ENCODE measurements at regions not wholly inside any gene's neighbourhood (a gene's known extent, or its start where the extent isn't known, plus 50 kb on each side); places are given as distances from the start of the nearest gene placed in this dataset.

DNA sequence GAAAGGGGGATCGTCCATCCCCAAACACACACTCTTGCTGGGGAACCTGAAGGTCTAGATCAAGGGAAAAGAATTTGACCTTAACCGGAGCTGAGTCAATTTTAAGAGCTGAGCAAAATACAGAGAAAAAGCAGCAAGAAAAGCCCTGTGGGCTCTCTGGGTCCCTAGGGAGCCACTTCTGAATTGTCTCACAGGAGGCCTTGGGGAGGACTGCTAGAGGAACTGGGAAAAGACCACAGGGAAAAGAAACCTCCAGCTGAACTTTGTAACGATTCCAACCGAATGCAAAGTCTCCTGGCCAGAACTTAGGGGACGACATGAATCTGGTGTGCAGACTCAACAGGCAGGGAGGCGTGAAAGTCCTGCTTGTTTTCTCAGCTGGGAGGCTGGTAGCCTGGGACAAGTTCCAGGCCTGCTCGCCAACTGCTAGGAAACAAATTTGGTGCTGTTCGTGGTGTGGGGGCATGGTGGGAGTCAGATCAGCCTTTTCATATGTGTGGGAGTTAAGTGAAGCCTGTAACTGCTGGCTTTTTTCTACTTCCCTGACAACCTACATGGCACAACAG, 644.6 kb upstream of the CNTNAP5 start:
- H3K9ac ChIP-seq (ENCODE audit: insufficient read length, low read depth) = no peak overlapping the region
- DNase-seq (ENCODE audit: low read depth, low spot score) = no peak
- TF ChIP-seq YY1 (IDR thresholded peaks at IDR 0.05; ENCODE audit: insufficient read depth, insufficient read length) (no peak), SUZ12 (IDR thresholded peaks at IDR 0.05; ENCODE audit: extremely low read depth, insufficient read depth, insufficient read length) (no peak), ZNF274 (IDR thresholded peaks at IDR 0.05; ENCODE audit: low read depth, low read length) (no peak)
- no peaks in the 10 kb centered on the region for H3K27me3 ChIP-seq (ENCODE audit: insufficient read depth, insufficient read length)
- no peaks in the 10 kb centered on the region for H3K4me1 ChIP-seq (ENCODE audit: insufficient read depth, insufficient read length)
- no peaks in the 10 kb centered on the region for H3K9me3 ChIP-seq (ENCODE audit: insufficient read depth, low read length)
- no peaks in the 10 kb centered on the region for H3K36me3 ChIP-seq (ENCODE audit: insufficient read depth, insufficient read length, low read length)
- H3K4me3 ChIP-seq (ENCODE audit: insufficient read length, low read depth) = no peak overlapping the region

DNA sequence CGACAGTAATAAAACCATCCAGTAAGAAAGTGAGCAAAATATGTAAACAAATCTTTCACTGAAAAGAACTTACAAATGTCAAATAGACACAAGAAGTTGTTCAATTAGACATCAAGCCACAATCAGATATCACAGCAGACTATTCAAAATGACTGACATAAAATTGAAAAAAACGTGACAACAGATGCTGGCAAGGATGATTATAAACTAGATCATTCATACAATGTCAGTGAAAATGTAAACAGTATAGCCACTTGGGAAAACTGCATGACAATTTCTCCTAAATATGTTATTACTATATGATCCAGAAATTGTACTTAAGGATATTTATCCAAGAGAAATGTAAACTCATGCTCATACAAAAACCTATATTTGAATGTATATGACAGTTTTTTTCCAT, 609.4 kb upstream of the CNTNAP5 start:
- no peak overlapping the region for H3K9ac ChIP-seq (ENCODE audit: insufficient read length, low read depth)
- no peaks in the 10 kb centered on the region for H3K9me3 ChIP-seq (ENCODE audit: insufficient read depth, low read length)
- no peak overlapping the region for H3K4me3 ChIP-seq (ENCODE audit: insufficient read length, low read depth)
- DNase-seq (ENCODE audit: low read depth, low spot score) = no peak
- no peaks in the 10 kb centered on the region for H3K27me3 ChIP-seq (ENCODE audit: insufficient read depth, insufficient read length)
- no peaks in the 10 kb centered on the region for H3K36me3 ChIP-seq (ENCODE audit: insufficient read depth, insufficient read length, low read length)
- no peak for TF ChIP-seq SUZ12 (IDR thresholded peaks at IDR 0.05; ENCODE audit: extremely low read depth, insufficient read depth, insufficient read length)
- TF ChIP-seq YY1 (IDR thresholded peaks at IDR 0.05; ENCODE audit: insufficient read depth, insufficient read length) = no peak
- no peaks in the 10 kb centered on the region for H3K4me1 ChIP-seq (ENCODE audit: insufficient read depth, insufficient read length)

DNA sequence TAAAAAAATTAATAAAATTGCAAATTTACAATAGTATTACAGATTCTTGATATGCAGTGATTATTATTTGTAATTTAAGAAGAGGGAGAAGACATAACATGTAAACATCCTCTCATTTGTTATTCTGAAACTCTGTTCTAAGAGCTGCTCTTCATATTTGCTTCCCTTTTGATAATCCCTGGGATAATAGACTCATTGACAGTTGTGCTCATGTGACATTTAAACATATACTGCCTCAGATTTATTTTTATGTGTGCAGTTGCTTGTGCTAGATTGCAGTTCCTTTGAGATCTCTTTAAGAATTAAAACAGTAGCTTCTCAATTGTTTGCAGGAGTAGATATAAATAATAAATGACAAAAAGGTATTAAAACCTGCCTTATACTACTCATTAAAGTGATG, 605.1 kb upstream of the CNTNAP5 start:
- no peak for DNase-seq (ENCODE audit: low read depth, low spot score)
- no peaks in the 10 kb centered on the region for H3K36me3 ChIP-seq (ENCODE audit: insufficient read depth, insufficient read length, low read length)
- no peaks in the 10 kb centered on the region for H3K9me3 ChIP-seq (ENCODE audit: insufficient read depth, low read length)
- TF ChIP-seq SUZ12 (IDR thresholded peaks at IDR 0.05; ENCODE audit: extremely low read depth, insufficient read depth, insufficient read length) (no peak), ZNF274 (IDR thresholded peaks at IDR 0.05; ENCODE audit: low read depth, low read length) (no peak), YY1 (IDR thresholded peaks at IDR 0.05; ENCODE audit: insufficient read depth, insufficient read length) (no peak)
- H3K9ac ChIP-seq (ENCODE audit: insufficient read length, low read depth) = no peak overlapping the region
- no peaks in the 10 kb centered on the region for H3K4me1 ChIP-seq (ENCODE audit: insufficient read depth, insufficient read length)
- H3K27me3 ChIP-seq (ENCODE audit: insufficient read depth, insufficient read length) = no peaks in the 10 kb centered on the region
- H3K4me3 ChIP-seq (ENCODE audit: insufficient read length, low read depth) = no peak overlapping the region

DNA sequence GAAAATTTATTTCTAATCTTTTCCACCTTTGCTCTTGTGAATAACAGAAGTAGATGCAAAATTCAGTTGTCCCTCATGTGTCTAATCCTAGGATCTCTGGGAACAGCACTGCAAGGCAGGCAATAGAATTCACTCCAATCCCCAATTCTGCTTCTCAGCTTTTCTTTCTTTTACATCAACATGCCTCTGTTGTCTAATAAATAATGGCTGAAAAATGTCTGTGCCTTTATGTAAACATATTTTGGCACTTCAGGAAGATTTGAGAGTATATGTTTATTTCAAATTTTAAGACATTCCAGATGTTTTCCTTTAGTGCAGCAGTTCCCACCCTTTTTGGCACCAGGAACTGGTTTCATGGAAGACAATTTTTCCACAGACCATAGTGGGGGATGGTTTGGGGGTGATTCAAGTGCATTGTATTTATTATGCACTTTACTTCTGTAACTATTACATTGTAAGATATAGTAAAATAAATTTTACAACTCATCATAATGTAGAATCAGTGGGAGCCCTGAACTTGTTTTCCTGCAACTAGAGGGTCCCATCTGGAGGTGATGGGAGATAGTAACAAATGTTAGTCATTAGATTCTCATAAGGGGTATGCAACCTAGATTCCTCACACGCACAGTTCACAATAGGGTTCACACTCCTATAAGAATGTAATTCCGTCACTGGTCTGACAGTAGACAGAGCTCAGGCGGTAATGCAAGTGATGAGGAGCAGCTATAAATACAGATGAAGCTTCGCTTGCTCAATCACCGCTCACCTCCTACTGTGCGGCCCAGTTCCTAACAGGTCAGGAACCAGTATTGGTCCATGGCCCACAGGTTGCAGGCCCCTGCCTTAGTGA, 590.3 kb upstream of the CNTNAP5 start:
- H3K4me1 ChIP-seq (ENCODE audit: insufficient read depth, insufficient read length) = no peaks in the 10 kb centered on the region
- no peaks in the 10 kb centered on the region for H3K36me3 ChIP-seq (ENCODE audit: insufficient read depth, insufficient read length, low read length)
- no peak overlapping the region for H3K9ac ChIP-seq (ENCODE audit: insufficient read length, low read depth)
- no peaks in the 10 kb centered on the region for H3K27me3 ChIP-seq (ENCODE audit: insufficient read depth, insufficient read length)
- H3K9me3 ChIP-seq (ENCODE audit: insufficient read depth, low read length) = no peaks in the 10 kb centered on the region
- no peak for DNase-seq (ENCODE audit: low read depth, low spot score)
- TF ChIP-seq ZNF274 (IDR thresholded peaks at IDR 0.05; ENCODE audit: low read depth, low read length) (no peak), SUZ12 (IDR thresholded peaks at IDR 0.05; ENCODE audit: extremely low read depth, insufficient read depth, insufficient read length) (no peak), YY1 (IDR thresholded peaks at IDR 0.05; ENCODE audit: insufficient read depth, insufficient read length) (no peak)
- no peak overlapping the region for H3K4me3 ChIP-seq (ENCODE audit: insufficient read length, low read depth)

DNA sequence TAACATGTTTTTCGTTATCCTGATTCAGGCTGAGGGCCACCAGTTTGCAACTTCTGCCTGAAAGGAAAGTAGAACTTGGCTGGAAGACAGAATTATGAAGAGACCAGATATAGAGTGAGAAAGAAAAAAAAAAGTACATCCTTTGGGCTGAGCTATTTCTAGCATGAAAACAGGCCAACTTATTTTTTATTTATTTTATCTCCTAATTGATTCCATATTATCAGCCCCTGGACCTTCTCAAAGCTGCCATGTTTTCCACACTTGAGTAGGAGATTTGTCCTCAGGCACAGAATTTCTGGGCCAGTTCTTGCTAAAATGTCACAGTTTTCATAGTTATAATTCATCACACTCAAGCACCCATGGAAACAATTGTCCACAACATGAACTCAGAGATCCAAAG, 586.8 kb upstream of the CNTNAP5 start:
- Histone ChIP-seq H3K4me1 (ENCODE audit: insufficient read depth, insufficient read length) (no peaks in the 10 kb centered on the region), H3K4me3 (ENCODE audit: insufficient read length, low read depth) (no peak overlapping the region), H3K9me3 (ENCODE audit: insufficient read depth, low read length) (no peaks in the 10 kb centered on the region), H3K36me3 (ENCODE audit: insufficient read depth, insufficient read length, low read length) (no peaks in the 10 kb centered on the region), H3K9ac (ENCODE audit: insufficient read length, low read depth) (no peak overlapping the region), H3K27me3 (ENCODE audit: insufficient read depth, insufficient read length) (no peaks in the 10 kb centered on the region)
- TF ChIP-seq ZNF274 (IDR thresholded peaks at IDR 0.05; ENCODE audit: low read depth, low read length) = no peak
- TF ChIP-seq SUZ12 (IDR thresholded peaks at IDR 0.05; ENCODE audit: extremely low read depth, insufficient read depth, insufficient read length) = no peak
- TF ChIP-seq YY1 (IDR thresholded peaks at IDR 0.05; ENCODE audit: insufficient read depth, insufficient read length) = no peak
- DNase-seq (ENCODE audit: low read depth, low spot score) = no peak

DNA sequence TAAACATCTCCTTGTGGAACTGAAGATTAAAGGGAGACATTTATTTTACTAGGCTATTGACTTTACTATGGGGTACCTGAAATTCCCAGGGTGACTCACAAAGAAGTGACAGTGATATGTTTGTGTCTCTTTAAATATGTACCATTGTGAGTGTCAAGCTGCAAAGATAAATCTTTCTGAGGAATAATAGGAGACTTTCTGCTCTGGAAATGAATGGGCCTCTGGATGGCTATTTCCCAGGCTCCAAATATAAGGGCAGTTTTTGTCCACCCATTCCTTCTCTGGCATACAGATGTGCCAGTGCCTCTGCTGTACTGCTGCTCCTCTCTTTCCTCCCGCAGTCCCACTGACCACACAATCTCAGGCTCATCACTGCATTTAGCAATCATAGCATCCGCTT, 586.4 kb upstream of the CNTNAP5 start:
- TF ChIP-seq YY1 (IDR thresholded peaks at IDR 0.05; ENCODE audit: insufficient read depth, insufficient read length) (no peak), SUZ12 (IDR thresholded peaks at IDR 0.05; ENCODE audit: extremely low read depth, insufficient read depth, insufficient read length) (no peak), ZNF274 (IDR thresholded peaks at IDR 0.05; ENCODE audit: low read depth, low read length) (no peak)
- H3K27me3 ChIP-seq (ENCODE audit: insufficient read depth, insufficient read length) = no peaks in the 10 kb centered on the region
- no peak overlapping the region for H3K4me3 ChIP-seq (ENCODE audit: insufficient read length, low read depth)
- no peak for DNase-seq (ENCODE audit: low read depth, low spot score)
- H3K36me3 ChIP-seq (ENCODE audit: insufficient read depth, insufficient read length, low read length) = no peaks in the 10 kb centered on the region
- no peaks in the 10 kb centered on the region for H3K9me3 ChIP-seq (ENCODE audit: insufficient read depth, low read length)
- H3K4me1 ChIP-seq (ENCODE audit: insufficient read depth, insufficient read length) = no peaks in the 10 kb centered on the region
- H3K9ac ChIP-seq (ENCODE audit: insufficient read length, low read depth) = no peak overlapping the region

DNA sequence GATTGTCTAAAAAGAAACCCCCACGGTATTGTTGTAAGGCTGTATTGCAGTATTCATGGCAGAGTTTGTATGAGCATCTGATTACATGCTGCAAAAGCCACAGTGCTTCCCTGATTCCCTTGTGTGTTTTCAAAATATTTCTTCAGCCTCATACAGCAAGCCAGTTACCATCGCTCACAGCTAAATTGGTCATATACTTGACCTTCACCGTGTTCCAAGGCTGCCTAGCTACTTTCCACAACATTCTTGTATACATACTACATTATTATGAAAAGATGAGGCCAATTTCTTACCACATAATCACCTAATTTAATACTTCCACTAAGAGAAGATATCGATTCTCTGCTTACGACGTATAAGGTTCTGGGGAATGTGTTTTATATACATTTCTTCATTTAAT, 576.3 kb upstream of the CNTNAP5 start:
- no peak for TF ChIP-seq YY1 (IDR thresholded peaks at IDR 0.05; ENCODE audit: insufficient read depth, insufficient read length)
- TF ChIP-seq SUZ12 (IDR thresholded peaks at IDR 0.05; ENCODE audit: extremely low read depth, insufficient read depth, insufficient read length) = no peak
- TF ChIP-seq ZNF274 (IDR thresholded peaks at IDR 0.05; ENCODE audit: low read depth, low read length) = no peak
- no peak overlapping the region for H3K9ac ChIP-seq (ENCODE audit: insufficient read length, low read depth)
- no peaks in the 10 kb centered on the region for H3K9me3 ChIP-seq (ENCODE audit: insufficient read depth, low read length)
- no peaks in the 10 kb centered on the region for H3K4me1 ChIP-seq (ENCODE audit: insufficient read depth, insufficient read length)
- H3K36me3 ChIP-seq (ENCODE audit: insufficient read depth, insufficient read length, low read length) = no peaks in the 10 kb centered on the region
- DNase-seq (ENCODE audit: low read depth, low spot score) = no peak
- H3K27me3 ChIP-seq (ENCODE audit: insufficient read depth, insufficient read length) = no peaks in the 10 kb centered on the region
- no peak overlapping the region for H3K4me3 ChIP-seq (ENCODE audit: insufficient read length, low read depth)
